Osteocyte (in vitro differentiated cells): ENCODE measurements at regions not wholly inside any gene's neighbourhood (a gene's known extent, or its start where the extent isn't known, plus 50 kb on each side); places are given as distances from the start of the nearest gene placed in this dataset.

Experiments
- DNase-seq: peaks from one replicate; pipeline ENCODE4 v3.0.0; 2021; ENCODE audit warnings: mixed read lengths; ENCODE audit not compliant: unreplicated experiment; ENCODE audit errors: extremely low spot score
- H3K27ac Mint-ChIP-seq: one replicate; pipeline ENCODE4 v1.8.0; 2021; ENCODE audit warnings: mild to moderate bottlenecking, mixed read lengths; ENCODE audit not compliant: unreplicated experiment
- H3K27me3 Mint-ChIP-seq: one replicate; pipeline ENCODE4 v1.8.0; 2021; ENCODE audit warnings: mixed read lengths; ENCODE audit not compliant: unreplicated experiment
- H3K36me3 Mint-ChIP-seq: one replicate; pipeline ENCODE4 v1.8.0; 2021; ENCODE audit warnings: mixed read lengths; ENCODE audit not compliant: unreplicated experiment
- H3K4me1 Mint-ChIP-seq: one replicate; pipeline ENCODE4 v1.8.0; 2021; ENCODE audit warnings: mixed read lengths; ENCODE audit not compliant: unreplicated experiment
- H3K4me3 Mint-ChIP-seq: one replicate; pipeline ENCODE4 v1.8.0; 2021; ENCODE audit warnings: mild to moderate bottlenecking, moderate library complexity, mixed read lengths; ENCODE audit not compliant: unreplicated experiment
- H3K9me3 Mint-ChIP-seq: one replicate; pipeline ENCODE4 v1.8.0; 2021; ENCODE audit warnings: mixed read lengths; ENCODE audit not compliant: unreplicated experiment
- TF ChIP-seq, protein P1 (sequence below): fragments of 200-600 bp; sonication (generic); IDR thresholded peaks from 2 replicates; pipeline ENCODE4 v1.5.0; 2021; ENCODE audit warnings: antibody characterized with exemption, mild to moderate bottlenecking, moderate library complexity

GRCh38 chr12:91852634-91853033 is 293.0 kb downstream of the BTG1 start:
- TF ChIP-seq, protein P1, sequence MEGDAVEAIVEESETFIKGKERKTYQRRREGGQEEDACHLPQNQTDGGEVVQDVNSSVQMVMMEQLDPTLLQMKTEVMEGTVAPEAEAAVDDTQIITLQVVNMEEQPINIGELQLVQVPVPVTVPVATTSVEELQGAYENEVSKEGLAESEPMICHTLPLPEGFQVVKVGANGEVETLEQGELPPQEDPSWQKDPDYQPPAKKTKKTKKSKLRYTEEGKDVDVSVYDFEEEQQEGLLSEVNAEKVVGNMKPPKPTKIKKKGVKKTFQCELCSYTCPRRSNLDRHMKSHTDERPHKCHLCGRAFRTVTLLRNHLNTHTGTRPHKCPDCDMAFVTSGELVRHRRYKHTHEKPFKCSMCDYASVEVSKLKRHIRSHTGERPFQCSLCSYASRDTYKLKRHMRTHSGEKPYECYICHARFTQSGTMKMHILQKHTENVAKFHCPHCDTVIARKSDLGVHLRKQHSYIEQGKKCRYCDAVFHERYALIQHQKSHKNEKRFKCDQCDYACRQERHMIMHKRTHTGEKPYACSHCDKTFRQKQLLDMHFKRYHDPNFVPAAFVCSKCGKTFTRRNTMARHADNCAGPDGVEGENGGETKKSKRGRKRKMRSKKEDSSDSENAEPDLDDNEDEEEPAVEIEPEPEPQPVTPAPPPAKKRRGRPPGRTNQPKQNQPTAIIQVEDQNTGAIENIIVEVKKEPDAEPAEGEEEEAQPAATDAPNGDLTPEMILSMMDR: no peak
- no peak overlapping the region for H3K4me3 Mint-ChIP-seq
- H3K27me3 Mint-ChIP-seq: no peaks in the 10 kb centered on the region
- H3K36me3 Mint-ChIP-seq: no peaks in the 10 kb centered on the region
- H3K4me1 Mint-ChIP-seq: peaks cover 10% of the 10 kb centered on the region
- H3K9me3 Mint-ChIP-seq: peaks cover 5% of the 10 kb centered on the region
- no peak for DNase-seq
- no peak overlapping the region for H3K27ac Mint-ChIP-seq

GRCh38 chr12:91851741-91852477 is 293.7 kb downstream of the BTG1 start:
- H3K27ac Mint-ChIP-seq: no peak overlapping the region
- no peaks in the 10 kb centered on the region for H3K27me3 Mint-ChIP-seq
- no peak overlapping the region for H3K4me3 Mint-ChIP-seq
- no peaks in the 10 kb centered on the region for H3K36me3 Mint-ChIP-seq
- peaks cover 10% of the 10 kb centered on the region for H3K4me1 Mint-ChIP-seq
- TF ChIP-seq, protein P1: no peak
- peaks cover 8% of the 10 kb centered on the region for H3K9me3 Mint-ChIP-seq
- no peak for DNase-seq

DNA sequence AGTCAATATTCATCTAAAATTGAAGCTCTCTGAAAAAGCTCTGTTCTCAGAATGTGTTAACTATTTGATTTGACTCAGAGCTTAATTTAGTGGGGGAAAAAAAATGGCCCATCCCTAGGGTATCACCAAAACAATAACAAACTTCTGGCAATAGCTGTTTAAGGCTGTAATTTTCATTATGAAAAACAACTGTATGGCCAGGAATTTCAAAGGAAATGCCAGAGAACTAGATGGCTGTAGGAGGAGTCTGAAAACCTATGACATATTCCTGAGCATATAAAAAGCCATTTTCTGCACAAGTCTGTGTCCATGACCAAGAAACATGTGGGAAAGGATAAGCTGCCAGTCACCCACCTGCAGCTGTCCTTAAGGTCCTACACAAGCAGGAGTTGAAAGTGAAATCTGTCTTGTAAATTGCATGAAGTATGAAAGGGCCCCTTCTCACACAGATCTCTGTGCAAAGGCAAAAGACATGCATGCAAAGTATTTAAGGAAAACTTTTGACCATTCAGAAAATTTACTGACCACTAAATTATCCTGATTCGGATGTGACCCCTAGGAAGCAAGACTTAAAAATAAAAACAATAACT is 299.1 kb downstream of the BTG1 start:
- no peaks in the 10 kb centered on the region for H3K36me3 Mint-ChIP-seq
- H3K4me3 Mint-ChIP-seq: no peak overlapping the region
- no peak overlapping the region for H3K27ac Mint-ChIP-seq
- no peak for DNase-seq
- H3K27me3 Mint-ChIP-seq: no peaks in the 10 kb centered on the region
- TF ChIP-seq, protein P1: no peak
- peaks cover 8% of the 10 kb centered on the region for H3K4me1 Mint-ChIP-seq
- peaks cover 9% of the 10 kb centered on the region for H3K9me3 Mint-ChIP-seq

DNA sequence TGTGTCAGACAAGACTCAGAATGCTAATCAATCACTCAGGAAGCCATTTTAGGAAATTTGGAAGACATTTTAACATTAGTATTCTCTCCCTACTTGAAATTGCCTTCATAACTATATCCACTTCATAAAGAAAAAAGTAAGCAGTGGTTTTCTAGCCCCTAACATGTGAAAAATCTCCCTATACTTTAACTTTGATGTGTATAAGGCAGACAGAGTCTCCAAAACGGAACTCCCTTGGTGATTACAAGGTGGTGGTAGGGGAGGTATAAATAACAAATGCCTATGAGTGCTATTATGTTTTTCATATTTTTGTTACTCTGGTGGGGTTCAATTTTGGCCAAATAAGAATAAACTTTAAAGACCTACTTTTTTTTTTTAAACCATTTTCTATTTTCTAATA is 300.3 kb downstream of the BTG1 start:
- peaks cover 8% of the 10 kb centered on the region for H3K4me1 Mint-ChIP-seq
- H3K36me3 Mint-ChIP-seq: no peaks in the 10 kb centered on the region
- no peak for DNase-seq
- no peak overlapping the region for H3K27ac Mint-ChIP-seq
- H3K9me3 Mint-ChIP-seq: peaks cover 13% of the 10 kb centered on the region
- H3K27me3 Mint-ChIP-seq: no peaks in the 10 kb centered on the region
- H3K4me3 Mint-ChIP-seq: no peak overlapping the region
- TF ChIP-seq, protein P1: no peak

- DNase-seq: no peak
- TF ChIP-seq, protein P1: no peak
- H3K9me3 Mint-ChIP-seq: peaks cover 5% of the 10 kb centered on the region
- H3K27me3 Mint-ChIP-seq: no peaks in the 10 kb centered on the region
- H3K4me1 Mint-ChIP-seq: peaks cover 8% of the 10 kb centered on the region
- H3K4me3 Mint-ChIP-seq: no peak overlapping the region
- no peaks in the 10 kb centered on the region for H3K36me3 Mint-ChIP-seq
- no peak overlapping the region for H3K27ac Mint-ChIP-seq
Observed at GRCh38 chr12:91841822-91842221, 303.8 kb downstream of the BTG1 start.
